ENCODE measurements at regions not wholly inside any gene's neighbourhood (a gene's known extent, or its start where the extent isn't known, plus 50 kb on each side); places are given as distances from the start of the nearest gene placed in this dataset.
A peak's percentile ranks its signal among the peaks of the same experiment; 100 is the strongest.

- no peak for DNase-seq (ENCODE audit: low read depth in 2 of 2)
Measured at GRCh38 chr5:124468671-124469411, 277.6 kb downstream of the ZNF608 start.

GRCh38 chr5:124467745-124468144, 278.7 kb downstream of the ZNF608 start:
- DNase-seq (ENCODE audit: low read depth in 2 of 2): no peak

GRCh38 chr5:124466011-124466410, 280.4 kb downstream of the ZNF608 start:
- DNase-seq (ENCODE audit: low read depth in 2 of 2): no peak

- DNase-seq (ENCODE audit: low read depth in 2 of 2): no peak
Measured at GRCh38 chr5:124463851-124464250, 282.6 kb downstream of the ZNF608 start.

GRCh38 chr5:124462751-124463150, 283.7 kb downstream of the ZNF608 start:
- no peak for DNase-seq (ENCODE audit: low read depth in 2 of 2)

GRCh38 chr5:124461941-124462340, 284.5 kb downstream of the ZNF608 start:
- DNase-seq (ENCODE audit: low read depth in 2 of 2): no peak

GRCh38 chr5:124461157-124461556, 285.3 kb downstream of the ZNF608 start:
- no peak for DNase-seq (ENCODE audit: low read depth in 2 of 2)

GRCh38 chr5:124460642-124461041, 285.8 kb downstream of the ZNF608 start:
- no peak for DNase-seq (ENCODE audit: low read depth in 2 of 2)

GRCh38 chr5:124459984-124460383, 286.5 kb downstream of the ZNF608 start:
- no peak for DNase-seq (ENCODE audit: low read depth in 2 of 2)

- DNase-seq (ENCODE audit: low read depth in 2 of 2): no peak
Measured at GRCh38 chr5:124457901-124458300, 288.5 kb downstream of the ZNF608 start.

- no peak for DNase-seq (ENCODE audit: low read depth in 2 of 2)
Measured at GRCh38 chr5:124457101-124457500, 289.3 kb downstream of the ZNF608 start.

GRCh38 chr5:124456249-124456648, 290.2 kb downstream of the ZNF608 start:
- no peak for DNase-seq (ENCODE audit: low read depth in 2 of 2)

- no peak for DNase-seq (ENCODE audit: low read depth in 2 of 2)
Measured at GRCh38 chr5:124454081-124454480, 292.4 kb downstream of the ZNF608 start.

GRCh38 chr5:124453221-124454051, 293.0 kb downstream of the ZNF608 start:
- DNase-seq (ENCODE audit: low read depth in 2 of 2): no peak

GRCh38 chr5:124452412-124452811, 294.0 kb downstream of the ZNF608 start:
- DNase-seq (ENCODE audit: low read depth in 2 of 2): no peak

GRCh38 chr5:124451721-124452383, 294.6 kb downstream of the ZNF608 start:
- DNase-seq (ENCODE audit: low read depth in 2 of 2): no peak

GRCh38 chr5:124446120-124446519, 300.3 kb downstream of the ZNF608 start:
- no peak for DNase-seq (ENCODE audit: low read depth in 2 of 2)

GRCh38 chr5:124445070-124445619, 301.3 kb downstream of the ZNF608 start:
- no peak for DNase-seq (ENCODE audit: low read depth in 2 of 2)

GRCh38 chr5:124444147-124444775, 302.2 kb downstream of the ZNF608 start:
- no peak for DNase-seq (ENCODE audit: low read depth in 2 of 2)

GRCh38 chr5:124440471-124440870, 306.0 kb downstream of the ZNF608 start:
- DNase-seq (ENCODE audit: low read depth in 2 of 2): no peak

- DNase-seq (ENCODE audit: low read depth in 2 of 2): peak in 1 of 2 donors; percentile 1
Measured at GRCh38 chr5:124439609-124440008, 306.8 kb downstream of the ZNF608 start.

- peak; percentile 78 to 82 for DNase-seq (ENCODE audit: low read depth in 2 of 2)
Measured at GRCh38 chr5:124438903-124439281, 307.5 kb downstream of the ZNF608 start.

All from dermis microvascular lymphatic vessel endothelial cell (primary cell).